ENCODE measurements at regions not wholly inside any gene's neighbourhood (a gene's known extent, or its start where the extent isn't known, plus 50 kb on each side); places are given as distances from the start of the nearest gene placed in this dataset.

GRCh38 chr12:92049403-92049802, 96.2 kb downstream of the BTG1 start:
- Histone ChIP-seq H3K27me3 (no peaks in the 10 kb centered on the region), H3K36me3 (no peaks in the 10 kb centered on the region), H3K9me3 (no peaks in the 10 kb centered on the region), H3K4me3 (no peak overlapping the region), H3K27ac (no peak overlapping the region), H3K4me1 (no peaks in the 10 kb centered on the region)
- ATAC-seq (no peak), FAIRE-seq (no peak), DNase-seq (no peak)
- TF ChIP-seq CTCF (IDR thresholded peaks at IDR 0.05) = no peak
- intact Hi-C loops (cut with DNase I) = no loop called here
- 91 to 94% methylated on average over 3 of the region's 3 CpGs for WGBS, 2 donors

GRCh38 chr12:92047393-92047826, 98.2 kb downstream of the BTG1 start:
- TF ChIP-seq CTCF (IDR thresholded peaks at IDR 0.05) = no peak
- no peak overlapping the region for H3K27ac ChIP-seq
- 84 to 95% methylated on average over 2 of the region's 2 CpGs for WGBS, 2 donors
- intact Hi-C loops (cut with DNase I) = no loop called here
- H3K4me3 ChIP-seq = no peak overlapping the region
- DNase-seq (no peak), FAIRE-seq (no peak), ATAC-seq (no peak)
- H3K4me1 ChIP-seq = no peaks in the 10 kb centered on the region
- no peaks in the 10 kb centered on the region for H3K36me3 ChIP-seq
- no peaks in the 10 kb centered on the region for H3K9me3 ChIP-seq
- no peaks in the 10 kb centered on the region for H3K27me3 ChIP-seq

- no peak for FAIRE-seq
- H3K27ac ChIP-seq = no peak overlapping the region
- H3K36me3 ChIP-seq = no peaks in the 10 kb centered on the region
- H3K27me3 ChIP-seq = no peaks in the 10 kb centered on the region
- 87 to 89% methylated on average over 7 of the region's 7 CpGs for WGBS, 2 donors
- intact Hi-C loops (cut with DNase I) = no loop called here
- no peak overlapping the region for H3K4me3 ChIP-seq
- no peak for TF ChIP-seq CTCF (IDR thresholded peaks at IDR 0.05)
- DNase-seq = no peak
- no peak for ATAC-seq
- H3K4me1 ChIP-seq = no peaks in the 10 kb centered on the region
- H3K9me3 ChIP-seq = no peaks in the 10 kb centered on the region
Observed at GRCh38 chr12:92046557-92047392, 98.9 kb downstream of the BTG1 start.

DNA sequence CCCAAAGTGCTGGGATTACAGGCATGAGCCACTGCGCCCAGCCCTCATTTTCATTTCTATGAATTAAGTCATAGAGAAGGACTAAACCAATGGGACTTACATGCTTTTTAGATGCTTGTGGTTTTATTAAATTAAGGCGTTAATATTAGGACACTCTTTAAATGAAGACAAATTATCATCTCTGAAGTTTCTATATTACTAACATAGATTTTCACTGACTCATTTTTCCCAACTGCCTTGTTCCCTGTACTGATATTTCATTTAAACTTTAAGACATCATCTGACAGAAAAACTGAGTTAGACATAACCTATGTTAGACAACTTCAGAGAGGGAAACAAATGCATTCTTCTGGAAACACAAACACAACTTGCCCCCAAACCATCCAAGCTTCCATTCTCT, 99.8 kb downstream of the BTG1 start:
- Histone ChIP-seq H3K36me3 (no peaks in the 10 kb centered on the region), H3K4me1 (no peaks in the 10 kb centered on the region), H3K27ac (no peak overlapping the region), H3K4me3 (no peak overlapping the region), H3K9me3 (no peaks in the 10 kb centered on the region), H3K27me3 (no peaks in the 10 kb centered on the region)
- ATAC-seq (no peak), DNase-seq (no peak), FAIRE-seq (no peak)
- 93 to 96% methylated on average over 2 of the region's 2 CpGs for WGBS, 2 donors
- intact Hi-C loops (cut with DNase I) = no loop called here
- no peak for TF ChIP-seq CTCF (IDR thresholded peaks at IDR 0.05)

DNA sequence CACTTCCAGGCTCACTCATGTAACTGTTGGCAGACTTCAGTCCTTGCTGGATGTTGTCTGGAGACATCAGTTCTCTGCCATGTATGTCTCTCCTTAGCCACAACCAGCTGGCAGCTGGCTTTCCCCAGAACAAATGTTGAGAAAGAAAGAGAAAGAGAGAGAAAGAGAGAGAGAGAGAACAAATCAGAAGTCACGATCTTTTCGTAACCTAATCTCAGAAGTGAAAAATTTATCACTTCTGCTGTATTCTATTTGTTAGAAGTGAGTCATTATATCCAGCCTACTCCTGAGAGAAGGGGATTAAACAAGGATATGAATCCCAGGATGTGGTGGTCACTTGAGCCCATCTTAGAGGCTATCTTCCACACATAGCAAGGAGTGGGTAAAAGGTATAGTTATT, 101.2 kb downstream of the BTG1 start:
- Histone ChIP-seq H3K36me3 (no peaks in the 10 kb centered on the region), H3K27me3 (no peaks in the 10 kb centered on the region), H3K9me3 (no peaks in the 10 kb centered on the region), H3K4me1 (no peaks in the 10 kb centered on the region), H3K27ac (no peak overlapping the region), H3K4me3 (no peak overlapping the region)
- TF ChIP-seq CTCF (IDR thresholded peaks at IDR 0.05) = no peak
- 87 to 91% methylated on average over 2 of the region's 2 CpGs for WGBS, 2 donors
- intact Hi-C loops (cut with DNase I) = no loop called here
- ATAC-seq (no peak), FAIRE-seq (no peak), DNase-seq (no peak)

All from pancreas (tissue), 10 donors.